Stimulated activated CD8-positive, alpha-beta memory T cell treated with anti-CD3 and anti-CD28 coated beads, Interleukin-7, amount 100 ng/mL, for 4 hours (primary cell): ENCODE measurements at regions not wholly inside any gene's neighbourhood (a gene's known extent, or its start where the extent isn't known, plus 50 kb on each side); places are given as distances from the start of the nearest gene placed in this dataset.

Experiments
- DNase-seq, 2 donors: peaks; one replicate each; pipeline ENCODE4 v3.0.0-alpha.2; 2020; ENCODE audit warnings: low read depth in 2 of 2

DNA sequence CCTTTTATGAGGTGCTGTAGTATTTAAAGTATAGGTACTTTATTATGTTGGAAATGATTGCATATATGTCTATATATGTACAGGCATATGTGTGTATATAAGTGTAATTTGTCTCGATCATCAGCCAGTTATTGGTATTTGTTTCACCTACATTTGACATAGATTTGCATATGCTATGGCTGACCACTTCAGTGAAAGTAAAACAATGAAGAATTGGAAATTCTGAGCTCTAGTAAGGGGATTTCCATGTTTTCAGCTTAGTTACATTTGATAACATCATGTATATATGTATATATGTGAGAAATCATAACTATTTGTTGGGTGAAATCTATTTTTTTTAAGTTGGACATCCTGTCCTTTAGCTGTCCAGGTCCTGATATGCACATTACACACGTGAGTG is 1303.9 kb downstream of the EFNB2 start:
- DNase-seq: no peak

- no peak for DNase-seq
Observed at GRCh38 chr13:105220881-105221280, 1314.6 kb downstream of the EFNB2 start.

DNA sequence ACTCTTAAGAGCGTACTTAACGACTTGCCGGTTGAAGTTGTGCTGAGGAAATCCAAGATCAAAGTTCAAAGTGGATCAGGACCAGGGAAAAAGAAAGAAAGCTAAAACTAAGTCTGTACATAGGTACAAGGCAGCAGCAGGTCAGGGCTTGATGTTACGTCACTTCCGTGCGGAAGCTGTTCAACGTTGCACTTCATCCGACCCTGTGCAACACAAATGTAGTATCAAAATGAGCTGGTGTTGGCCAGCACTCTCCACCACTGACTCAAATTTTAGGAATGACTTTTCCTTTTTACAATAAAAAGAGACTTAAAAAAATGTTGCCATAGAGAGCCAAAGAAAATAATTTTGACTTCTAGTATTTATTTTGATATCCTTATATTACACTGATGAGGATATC is 1315.4 kb downstream of the EFNB2 start:
- no peak for DNase-seq

DNA sequence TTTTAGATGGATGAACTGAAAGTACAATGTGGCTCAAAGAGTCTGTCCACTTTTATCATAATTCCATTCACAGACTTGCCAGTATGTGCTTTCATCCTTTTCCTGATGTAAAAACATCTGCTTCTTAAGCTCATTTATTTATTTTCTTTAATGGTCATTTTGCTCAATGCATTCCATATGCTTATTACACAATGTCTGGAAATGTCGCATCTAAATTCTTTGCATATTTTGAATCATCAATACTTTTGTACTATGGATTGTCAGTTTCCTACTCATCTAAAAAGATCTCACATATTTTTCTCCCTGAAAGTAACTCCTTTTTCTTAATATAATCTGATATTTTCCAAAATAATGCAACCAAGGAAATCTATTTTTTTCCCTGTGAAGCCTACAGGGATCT is 1315.8 kb downstream of the EFNB2 start:
- no peak for DNase-seq

DNA sequence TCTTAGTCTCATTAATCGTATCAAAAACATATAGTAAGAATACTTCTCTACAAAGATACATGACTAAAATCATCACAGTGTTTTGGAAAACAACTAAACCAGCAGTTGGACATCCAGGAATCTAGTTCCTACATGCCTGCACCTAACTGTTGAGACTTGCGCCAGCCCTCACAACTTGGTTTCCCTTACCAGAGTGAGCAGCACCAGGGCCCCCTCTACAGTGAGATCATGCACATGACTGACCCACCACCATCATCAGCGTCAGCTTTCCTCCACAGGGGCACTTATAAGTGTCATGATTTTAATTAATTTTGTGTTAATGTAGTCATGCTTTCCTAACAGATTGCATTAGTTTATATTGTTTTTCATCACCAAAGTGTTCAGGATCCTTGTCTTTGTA is 1322.0 kb downstream of the EFNB2 start:
- no peak for DNase-seq

GRCh38 chr13:105207572-105208293 is 1327.7 kb downstream of the EFNB2 start:
- DNase-seq: no peak

DNA sequence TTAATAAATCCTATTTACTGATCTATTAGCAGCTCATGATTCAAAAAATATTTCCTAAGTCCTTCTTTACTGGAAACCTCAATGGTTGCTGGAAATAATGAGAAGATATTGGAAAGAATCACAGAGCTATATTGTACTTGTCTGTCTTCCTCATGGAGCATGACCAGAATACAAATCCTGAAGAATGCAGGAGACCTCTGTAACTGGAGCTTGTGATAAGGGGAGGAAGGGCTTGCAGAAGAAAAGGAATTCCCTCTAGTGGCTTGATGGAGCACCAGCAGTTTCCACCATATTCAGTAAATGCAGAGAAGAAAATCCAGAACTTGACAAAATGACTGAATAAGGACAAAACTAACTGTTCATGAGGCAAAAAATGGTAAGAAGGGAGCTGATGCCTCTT is 1333.1 kb downstream of the EFNB2 start:
- no peak for DNase-seq

DNA sequence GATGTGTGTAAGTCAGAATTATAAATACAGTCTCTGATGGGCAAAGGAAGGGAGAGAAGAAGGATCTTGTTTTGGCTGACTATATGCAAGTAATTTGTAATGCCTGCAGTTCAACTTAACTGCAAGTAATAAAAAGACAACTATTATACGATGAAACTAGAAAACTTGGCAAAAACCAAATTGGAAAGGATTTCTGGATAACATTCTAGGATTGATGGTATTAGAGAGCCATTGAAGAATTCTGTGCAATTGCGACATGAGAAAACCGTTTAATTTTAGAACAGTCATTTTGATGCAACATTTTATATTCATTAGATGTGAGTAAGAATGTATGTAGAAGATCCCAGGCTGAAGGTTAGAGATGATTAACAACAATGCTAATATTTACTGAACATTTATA is 1334.1 kb downstream of the EFNB2 start:
- no peak for DNase-seq

GRCh38 chr13:105200181-105200580 is 1335.3 kb downstream of the EFNB2 start:
- no peak for DNase-seq

GRCh38 chr13:105196052-105196451 is 1339.4 kb downstream of the EFNB2 start:
- DNase-seq: no peak

DNA sequence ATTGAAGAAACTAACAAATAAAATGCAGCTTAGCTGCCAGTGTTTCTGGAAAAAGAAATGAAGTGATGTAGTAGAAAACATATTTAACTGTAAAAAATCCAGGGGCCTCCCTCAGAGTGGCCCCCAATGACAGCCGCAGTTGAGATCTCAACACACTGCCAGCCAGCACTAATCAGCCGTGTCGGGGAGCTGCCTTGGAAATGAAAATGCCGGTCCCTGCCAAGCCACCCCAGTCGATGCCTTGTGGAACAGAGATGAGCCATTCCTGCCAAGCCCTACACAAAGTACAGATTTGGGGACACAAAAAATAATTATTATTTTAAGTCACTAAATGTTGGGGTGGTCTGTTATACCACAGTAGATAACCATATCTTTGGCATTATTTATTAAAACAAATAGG is 1342.4 kb downstream of the EFNB2 start:
- no peak for DNase-seq

- no peak for DNase-seq
Observed at GRCh38 chr13:105184201-105184600, 1351.3 kb downstream of the EFNB2 start.

- DNase-seq: no peak
Observed at GRCh38 chr13:105177265-105177900, 1358.1 kb downstream of the EFNB2 start.

GRCh38 chr13:105170438-105170837 is 1365.0 kb downstream of the EFNB2 start:
- DNase-seq: no peak

DNA sequence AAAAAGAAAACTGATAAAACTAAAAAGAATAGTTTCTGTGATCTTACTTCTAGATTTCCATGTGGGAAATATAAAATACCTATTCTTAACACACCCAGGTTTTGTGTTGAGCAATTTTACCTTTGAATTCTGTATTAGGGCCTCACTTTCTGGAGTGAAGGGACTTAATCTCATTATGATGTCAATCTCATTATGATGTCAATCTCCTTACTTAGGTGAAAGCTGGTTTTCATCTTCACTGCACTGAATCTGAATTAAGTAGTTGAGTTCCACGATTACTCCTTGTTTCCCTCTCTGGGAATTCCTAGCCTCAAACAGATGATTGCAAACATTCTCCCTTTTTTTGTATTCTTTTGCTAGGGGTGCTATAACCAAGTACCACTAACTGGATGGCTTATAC is 1367.2 kb downstream of the EFNB2 start:
- no peak for DNase-seq

GRCh38 chr13:105167385-105167784 is 1368.1 kb downstream of the EFNB2 start:
- no peak for DNase-seq

DNA sequence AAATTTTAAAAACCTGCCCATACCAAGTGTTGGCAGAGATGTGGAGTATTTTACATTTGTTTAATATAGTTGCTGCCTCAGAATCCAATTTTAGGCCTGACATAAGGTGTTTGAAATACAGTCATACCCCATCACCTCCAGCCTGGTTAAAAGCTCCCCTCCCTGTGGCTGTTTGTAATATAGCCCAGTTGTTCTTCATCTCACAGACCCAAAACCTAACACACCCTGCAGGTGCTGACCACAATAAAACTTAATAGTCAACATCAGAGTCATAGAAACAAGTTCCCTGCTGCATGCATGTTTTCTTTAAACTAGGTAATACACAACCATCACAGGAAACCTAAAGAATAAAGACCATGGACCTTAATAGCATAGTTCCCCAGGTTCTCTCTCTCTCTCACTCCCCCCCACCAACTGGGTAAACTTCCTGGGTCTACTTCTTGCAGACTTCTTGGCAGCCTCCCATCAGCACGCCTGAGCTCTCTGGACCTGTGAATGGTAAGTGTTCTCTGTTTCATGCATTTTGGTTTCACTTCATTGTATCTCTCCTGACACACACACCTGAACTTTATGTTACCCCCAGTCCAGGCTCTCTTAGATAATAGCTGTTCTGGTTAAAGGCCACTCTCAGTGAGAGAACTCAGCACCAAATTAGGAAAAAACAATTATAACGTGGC is 1369.9 kb downstream of the EFNB2 start:
- DNase-seq: no peak

GRCh38 chr13:105159841-105160240 is 1375.6 kb downstream of the EFNB2 start:
- no peak for DNase-seq

GRCh38 chr13:105153611-105154010 is 1381.9 kb downstream of the EFNB2 start:
- no peak for DNase-seq

- no peak for DNase-seq
Observed at GRCh38 chr13:105151639-105152038, 1383.8 kb downstream of the EFNB2 start.

DNA sequence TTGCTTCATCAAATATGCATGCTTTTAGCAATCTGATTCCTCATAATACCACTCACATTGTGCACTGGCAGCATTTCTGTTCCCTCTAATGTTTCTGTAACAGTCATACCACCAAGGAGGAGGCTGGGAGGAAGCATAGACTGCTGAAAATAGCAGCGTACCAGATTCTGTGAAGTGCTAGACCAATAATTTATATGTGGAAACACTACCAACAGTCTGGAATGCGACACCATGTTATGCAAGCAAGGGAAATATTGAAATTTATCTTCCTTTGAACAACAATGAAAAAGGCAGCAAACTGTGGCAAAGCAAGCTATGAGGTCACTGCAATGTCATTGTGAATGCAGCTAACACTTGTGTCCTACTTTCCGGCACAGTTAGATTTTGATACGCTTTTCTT is 1388.0 kb downstream of the EFNB2 start:
- no peak for DNase-seq

GRCh38 chr13:105144936-105145335 is 1390.5 kb downstream of the EFNB2 start:
- no peak for DNase-seq

GRCh38 chr13:105144020-105144419 is 1391.4 kb downstream of the EFNB2 start:
- DNase-seq: no peak
